Trophoblast cell (in vitro differentiated cells and primary cell): ENCODE measurements at regions not wholly inside any gene's neighbourhood (a gene's known extent, or its start where the extent isn't known, plus 50 kb on each side); places are given as distances from the start of the nearest gene placed in this dataset.

Experiments used
- DNase-seq, 2 donors: peaks; one replicate each; pipeline ENCODE4 v3.0.0-alpha.2; 2016
- H2AFZ ChIP-seq: 2 replicates; pipeline ENCODE4 v1.6.1; 2013; ENCODE audit warnings: low read length, moderate library complexity, mild to moderate bottlenecking; ENCODE audit not compliant: insufficient read depth, poor library complexity
- H2AK5ac ChIP-seq: 2 replicates; pipeline ENCODE4 v1.6.1; 2013; ENCODE audit warnings: mild to moderate bottlenecking, low read length
- H2BK120ac ChIP-seq: 2 replicates; pipeline ENCODE4 v1.6.1; 2013; ENCODE audit warnings: low read length, mild to moderate bottlenecking, moderate library complexity; ENCODE audit not compliant: insufficient read depth, poor library complexity
- H2BK12ac ChIP-seq: 2 replicates; pipeline ENCODE4 v1.6.1; 2013; ENCODE audit warnings: mild to moderate bottlenecking, low read length, moderate library complexity
- H2BK5ac ChIP-seq: 2 replicates; pipeline ENCODE4 v1.6.1; 2013; ENCODE audit warnings: low read length, low read depth, moderate library complexity, mild to moderate bottlenecking; ENCODE audit not compliant: poor library complexity
- H3K14ac ChIP-seq: 2 replicates; pipeline ENCODE4 v1.6.1; 2013; ENCODE audit warnings: mild to moderate bottlenecking, low read length
- H3K18ac ChIP-seq: 2 replicates; pipeline ENCODE4 v1.6.1; 2013; ENCODE audit warnings: mild to moderate bottlenecking, low read length
- H3K23ac ChIP-seq: 2 replicates; pipeline ENCODE4 v1.6.1; 2013; ENCODE audit warnings: low read length
- H3K27ac ChIP-seq: 2 replicates; pipeline ENCODE4 v1.5.1; 2013; ENCODE audit warnings: low read depth, mild to moderate bottlenecking, inconsistent platforms, low read length, moderate library complexity
- H3K27me3 ChIP-seq: 2 replicates; pipeline ENCODE4 v1.6.1; 2013; ENCODE audit warnings: inconsistent platforms, mild to moderate bottlenecking, low read length, moderate library complexity; ENCODE audit not compliant: insufficient read depth
- H3K36me3 ChIP-seq, 2 experiments: 1 replicate in 1 of 2; 2 replicates in 1 of 2; pipeline ENCODE4 v1.6.1; 2013; ENCODE audit warnings: low read length in 2 of 2, mild to moderate bottlenecking in 2 of 2, moderate library complexity in 1 of 2; ENCODE audit not compliant: insufficient read depth in 2 of 2, control insufficient read depth in 1 of 2
- H3K4ac ChIP-seq: 2 replicates; pipeline ENCODE4 v1.6.1; 2013; ENCODE audit warnings: low read depth, mild to moderate bottlenecking, low read length, moderate library complexity
- H3K4me1 ChIP-seq, 2 experiments: 1 replicate in 1 of 2; 2 replicates in 1 of 2; pipeline ENCODE4 v1.6.1; 2013; ENCODE audit warnings: low read length in 2 of 2, mild to moderate bottlenecking in 2 of 2, moderate library complexity in 1 of 2; ENCODE audit not compliant: insufficient read depth in 2 of 2, control insufficient read depth in 1 of 2
- H3K4me2 ChIP-seq: 2 replicates; pipeline ENCODE4 v1.6.1; 2013; ENCODE audit warnings: inconsistent platforms, mild to moderate bottlenecking, low read length, moderate library complexity
- H3K4me3 ChIP-seq: 2 replicates; pipeline ENCODE4 v1.5.1; 2013; ENCODE audit warnings: mild to moderate bottlenecking, low read depth, low read length, inconsistent platforms
- H3K79me1 ChIP-seq: one replicate; pipeline ENCODE4 v1.6.1; 2013; ENCODE audit warnings: low read length
- H3K79me2 ChIP-seq: 2 replicates; pipeline ENCODE4 v1.6.1; 2013; ENCODE audit warnings: low read length, mild to moderate bottlenecking; ENCODE audit not compliant: control insufficient read depth, insufficient read depth, poor library complexity
- H3K9ac ChIP-seq: 2 replicates; pipeline ENCODE4 v1.6.1; 2013; ENCODE audit warnings: mild to moderate bottlenecking, low read length
- H3K9me3 ChIP-seq: 2 replicates; pipeline ENCODE4 v1.6.1; 2013; ENCODE audit warnings: low read depth, mild to moderate bottlenecking, control low read depth, inconsistent platforms, low read length; ENCODE audit not compliant: insufficient read depth
- H4K12ac ChIP-seq: 2 replicates; pipeline ENCODE4 v1.6.1; 2013; ENCODE audit warnings: low read depth, mild to moderate bottlenecking, low read length, moderate library complexity
- H4K8ac ChIP-seq: 2 replicates; pipeline ENCODE4 v1.6.1; 2013; ENCODE audit warnings: low read depth, mild to moderate bottlenecking, low read length, moderate library complexity
- H4K91ac ChIP-seq: one replicate; pipeline ENCODE4 v1.6.1; 2013; ENCODE audit warnings: low read depth, mild to moderate bottlenecking, low read length, moderate library complexity
- WGBS: extraction: QIAGEN DNeasy Blood & Tissue Kit; methylation state at CpG from one replicate; pipeline ENCODE4 v1.1.7; 2013; ENCODE audit warnings: missing lambda C conversion rate; ENCODE audit not compliant: insufficient read length, insufficient coverage; ENCODE audit errors: extremely low coverage; 5-methylcytosine and 5-hydroxymethylcytosine counted together

- no peak overlapping the region for H3K27ac ChIP-seq
- no peak overlapping the region for H3K9ac ChIP-seq
- H3K18ac ChIP-seq: no peak overlapping the region
- no peaks in the 10 kb centered on the region for H3K4me1 ChIP-seq
- no peak overlapping the region for H2BK5ac ChIP-seq
- no peak overlapping the region for H2BK12ac ChIP-seq
- H4K91ac ChIP-seq: no peak overlapping the region
- no peak overlapping the region for H3K4ac ChIP-seq
- no peak overlapping the region for H2AFZ ChIP-seq
- no peak overlapping the region for H4K8ac ChIP-seq
- H3K4me2 ChIP-seq: no peak overlapping the region
- H3K4me3 ChIP-seq: no peak overlapping the region
- H3K79me1 ChIP-seq: no peaks in the 10 kb centered on the region
- no peak overlapping the region for H3K23ac ChIP-seq
- no CpG with 5 or more reads among the region's 3 CpGs for WGBS
- no peak overlapping the region for H3K14ac ChIP-seq
- H2BK120ac ChIP-seq: no peak overlapping the region
- no peak for DNase-seq
- no peaks in the 10 kb centered on the region for H3K36me3 ChIP-seq
- no peaks in the 10 kb centered on the region for H3K27me3 ChIP-seq
- H4K12ac ChIP-seq: no peak overlapping the region
- no peaks in the 10 kb centered on the region for H3K79me2 ChIP-seq
- no peaks in the 10 kb centered on the region for H3K9me3 ChIP-seq
- no peak overlapping the region for H2AK5ac ChIP-seq
These were observed 53.2 kb upstream of the C1orf87 start for GRCh38 chr1:60126723-60127122.
